HG03571 (cell line): ENCODE measurements at regions not wholly inside any gene's neighbourhood (a gene's known extent, or its start where the extent isn't known, plus 50 kb on each side); places are given as distances from the start of the nearest gene placed in this dataset.

Experiments
- ATAC-seq: cut with Tn5 transposase; IDR thresholded peaks from one replicate; pipeline ENCODE4 v1.9.1; 2021; ENCODE audit not compliant: unreplicated experiment

- no peak for ATAC-seq
These were observed 50.6 kb upstream of the ZMYND8 start for GRCh38 chr20:47406849-47407682.

DNA sequence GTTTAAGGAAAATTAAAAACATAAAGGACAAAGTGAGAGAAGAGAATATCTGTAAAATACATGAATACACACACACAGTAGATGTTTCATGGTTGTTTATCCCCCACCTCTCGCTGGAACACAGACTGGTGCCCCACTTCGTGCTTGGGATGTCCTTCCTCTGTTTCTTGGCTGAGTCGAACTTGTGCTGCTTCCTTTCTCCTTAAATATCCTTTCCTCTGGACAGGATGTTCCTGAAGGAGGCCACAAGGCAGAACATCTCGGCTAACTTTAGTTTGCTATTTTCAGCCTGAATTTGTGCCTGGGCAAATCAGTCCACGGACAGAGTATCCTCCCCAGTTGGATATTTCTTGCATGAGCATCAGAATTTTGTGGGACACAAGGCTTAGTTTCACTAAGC, 54.7 kb upstream of the ZMYND8 start:
- no peak for ATAC-seq

DNA sequence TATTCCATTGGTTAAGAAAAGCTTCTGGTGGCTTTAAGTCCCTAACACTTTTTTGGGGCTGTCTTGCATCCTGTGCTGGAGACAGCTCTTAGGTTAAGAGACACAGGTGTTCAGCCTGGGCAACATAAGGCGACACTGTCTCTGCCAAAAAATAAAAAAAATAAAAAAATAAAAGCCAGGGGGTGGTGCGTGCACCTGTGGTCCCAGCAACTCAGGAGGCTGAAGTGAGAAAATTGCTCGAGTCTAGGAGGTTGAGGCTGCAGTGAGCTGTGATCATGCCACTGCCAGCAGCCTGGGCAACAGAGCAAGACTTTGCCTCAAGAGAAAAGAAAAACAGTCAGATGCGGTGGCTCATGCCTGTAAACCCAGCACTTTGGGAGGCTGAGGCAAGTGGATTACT, 55.6 kb upstream of the ZMYND8 start:
- ATAC-seq: no peak

DNA sequence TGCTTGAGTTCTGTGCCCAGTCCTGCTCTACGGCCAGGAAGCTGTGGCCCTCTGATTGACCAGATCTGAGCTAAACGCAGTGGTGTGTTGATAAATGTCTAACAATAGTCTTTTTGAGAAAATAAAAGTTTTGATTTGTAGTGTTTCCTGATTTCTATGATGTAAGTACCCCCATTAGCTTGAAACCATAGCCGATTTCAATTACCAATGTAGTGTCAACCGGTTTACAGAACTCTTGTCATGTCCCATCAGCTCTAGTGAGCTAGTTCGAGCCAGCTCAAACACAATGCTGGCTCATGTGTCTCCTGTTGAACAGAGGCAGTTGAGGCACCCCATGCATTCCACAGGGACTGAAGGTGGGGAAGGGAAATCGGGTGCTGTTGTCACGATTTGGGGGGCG, 56.7 kb upstream of the ZMYND8 start:
- no peak for ATAC-seq

- ATAC-seq: no peak
These were observed 61.0 kb upstream of the ZMYND8 start for GRCh38 chr20:47417245-47418068.

GRCh38 chr20:47418069-47418757, 61.7 kb upstream of the ZMYND8 start:
- no peak for ATAC-seq

GRCh38 chr20:47419953-47420514, 63.5 kb upstream of the ZMYND8 start:
- no peak for ATAC-seq

GRCh38 chr20:47421076-47421475, 64.6 kb upstream of the ZMYND8 start:
- no peak for ATAC-seq

DNA sequence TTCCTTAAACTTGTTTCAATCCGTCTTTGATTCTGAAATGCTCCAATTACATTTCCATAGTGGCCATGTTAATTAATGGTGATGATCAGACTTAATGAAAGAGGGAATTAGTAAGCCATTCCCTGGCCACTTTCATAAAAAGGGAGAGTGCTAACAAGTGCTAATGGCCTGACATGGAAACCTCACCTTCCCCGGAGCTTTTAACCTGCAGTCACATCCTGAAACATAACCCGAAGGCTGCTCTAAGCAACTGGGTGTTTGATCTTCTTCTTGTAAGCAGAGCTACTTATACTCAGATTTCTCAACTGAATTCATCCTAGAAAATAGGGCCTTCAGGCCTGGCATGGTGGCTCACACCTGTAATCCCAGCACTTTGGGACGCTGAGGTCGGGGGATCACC, 67.1 kb upstream of the ZMYND8 start:
- no peak for ATAC-seq

- ATAC-seq: no peak
These were observed 70.6 kb upstream of the ZMYND8 start for GRCh38 chr20:47427067-47427466.

DNA sequence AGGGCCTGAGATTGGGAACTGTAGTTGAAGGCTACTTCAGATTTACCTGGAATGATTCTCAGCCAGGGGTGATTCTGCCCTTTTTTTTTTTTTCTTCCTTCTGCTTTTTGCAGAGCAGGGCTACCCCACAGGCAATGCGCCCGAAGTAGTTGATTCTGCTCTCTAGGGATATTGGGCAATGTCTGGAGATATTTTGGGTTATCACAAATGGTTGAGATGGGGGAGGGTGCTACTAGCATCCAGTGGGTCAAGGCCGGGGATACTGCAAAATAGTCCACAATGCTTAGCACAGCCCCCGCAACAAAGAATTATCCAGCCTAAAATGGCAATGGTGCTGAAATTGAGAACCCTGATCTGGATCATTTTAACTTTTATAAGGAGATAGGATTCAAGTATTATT, 71.2 kb upstream of the ZMYND8 start:
- ATAC-seq: no peak

- ATAC-seq: no peak
These were observed 71.7 kb upstream of the ZMYND8 start for GRCh38 chr20:47428164-47428563.

DNA sequence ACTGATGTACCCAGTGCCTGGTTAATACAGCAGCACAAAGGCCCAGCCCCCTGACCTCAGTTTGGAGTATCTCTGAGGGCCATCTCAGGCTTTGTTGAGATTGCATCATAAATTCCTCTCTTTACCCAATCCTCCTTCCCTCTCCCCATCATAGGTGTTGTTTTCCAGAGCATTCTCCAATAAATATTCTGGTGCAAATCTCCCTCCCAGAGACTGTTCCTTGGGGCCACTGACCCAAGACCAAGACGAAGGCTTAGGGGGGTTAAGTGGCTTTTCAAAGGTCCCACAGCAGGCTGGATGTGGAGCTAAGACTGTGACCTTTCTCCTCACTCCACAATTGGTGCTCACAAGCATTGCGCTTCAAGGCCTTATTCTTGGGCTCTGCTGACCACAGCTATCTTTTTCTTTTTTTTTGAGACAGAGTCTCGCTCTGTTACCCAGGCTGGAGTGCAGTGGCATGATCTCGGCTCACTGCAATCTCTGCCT, 72.4 kb upstream of the ZMYND8 start:
- no peak for ATAC-seq

GRCh38 chr20:47429409-47429808, 72.3 kb upstream of the NCOA3 start:
- no peak for ATAC-seq

DNA sequence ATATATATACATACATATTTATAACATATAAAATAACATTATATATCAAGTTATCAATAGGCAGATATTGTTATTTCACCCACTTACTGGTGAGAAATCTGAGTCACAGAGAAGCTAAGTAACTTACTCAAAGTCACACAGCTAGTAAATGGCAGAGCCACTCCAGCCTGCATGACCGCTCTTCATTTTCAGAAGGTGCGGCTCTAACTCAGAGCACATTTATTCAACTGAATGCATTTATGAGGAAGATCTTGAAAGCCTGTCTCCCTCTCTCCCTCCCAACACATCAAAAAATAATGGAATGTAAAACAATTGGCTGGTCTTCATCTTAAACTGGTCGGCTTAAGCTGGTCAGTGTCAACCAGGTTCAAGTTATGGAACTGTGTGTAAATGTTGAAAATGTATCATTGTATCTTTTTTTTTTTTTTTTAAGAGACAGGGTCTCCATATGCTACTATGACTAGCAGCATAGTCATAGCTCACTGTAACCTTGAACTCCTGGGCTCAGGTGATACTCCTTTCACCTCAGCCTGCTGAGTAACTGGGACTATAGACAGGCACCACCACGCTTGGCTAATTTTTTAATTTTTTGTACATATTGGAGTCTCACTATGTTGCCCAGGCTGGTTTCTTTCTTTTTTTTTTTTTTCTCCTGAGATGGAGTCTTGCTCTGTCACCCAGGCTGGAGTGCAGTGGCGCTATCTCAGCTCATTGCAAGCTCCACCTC, 70.7 kb upstream of the NCOA3 start:
- no peak for ATAC-seq

- no peak for ATAC-seq
These were observed 68.9 kb upstream of the NCOA3 start for GRCh38 chr20:47432834-47433210.

- peak; percentile 35 for ATAC-seq
These were observed 67.4 kb upstream of the NCOA3 start for GRCh38 chr20:47434128-47434779.

DNA sequence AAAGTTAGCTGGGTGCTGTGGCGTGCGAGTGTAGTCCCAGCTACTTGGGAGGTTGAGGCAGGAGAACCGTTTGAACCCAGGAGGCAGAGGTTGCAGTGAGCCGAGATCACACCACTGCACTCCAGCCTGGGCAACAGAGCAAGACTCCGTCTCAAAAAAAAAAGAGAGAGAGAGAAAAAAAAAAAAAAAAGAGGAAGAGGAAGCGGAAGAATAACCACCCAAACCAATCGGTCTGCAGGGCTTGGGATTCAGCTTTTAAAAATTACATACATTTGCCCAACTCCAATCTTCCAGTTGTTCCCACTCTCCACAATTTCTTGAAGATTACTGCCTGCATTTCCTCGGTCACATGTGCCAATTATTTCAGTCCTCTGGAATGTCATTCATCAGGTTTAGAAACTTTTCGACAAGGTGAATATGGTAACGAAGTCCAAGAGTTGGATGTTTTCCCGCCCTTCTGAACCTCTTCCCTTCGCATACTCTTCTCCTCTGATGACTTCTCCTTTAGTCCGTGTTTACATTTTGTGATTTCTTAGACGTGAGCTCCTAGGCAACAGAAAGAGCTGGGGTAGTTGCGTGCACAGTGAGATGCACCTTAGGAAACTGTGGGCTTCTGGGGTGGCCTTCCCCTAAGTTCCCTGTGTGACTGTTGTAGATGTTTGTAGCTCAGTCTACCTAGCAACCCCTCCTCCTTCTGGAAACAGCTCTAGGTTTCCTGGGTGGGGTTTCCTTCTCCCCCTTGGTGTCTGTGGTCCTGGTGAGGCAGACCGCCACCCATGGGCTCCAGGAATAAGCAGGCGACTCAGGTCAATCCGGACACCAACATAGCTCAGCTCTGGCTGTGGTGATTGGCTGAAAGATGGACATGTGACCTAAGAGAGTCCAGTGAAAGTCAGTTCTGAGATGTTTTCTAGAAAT, 63.0 kb upstream of the NCOA3 start:
- peak; percentile 46 for ATAC-seq
